Vagina (tissue), 2 donors: ENCODE measurements at regions not wholly inside any gene's neighbourhood (a gene's known extent, or its start where the extent isn't known, plus 50 kb on each side); places are given as distances from the start of the nearest gene placed in this dataset.

Experiments used
- POLR2A ChIP-seq, 2 donors: fragments of 450-650 bp; IDR thresholded peaks; one replicate each; pipeline ENCODE4 v1.6.1; 2017; ENCODE audit warnings: antibody characterized with exemption in 2 of 2, mild to moderate bottlenecking in 2 of 2, moderate library complexity in 2 of 2
- POLR2AphosphoS5 ChIP-seq, 2 donors: sonication (generic); formaldehyde crosslinking; IDR thresholded peaks; one replicate each; pipeline ENCODE4 v1.9.0; 2017; ENCODE audit warnings: antibody characterized with exemption in 2 of 2, mild to moderate bottlenecking in 2 of 2, low read depth in 1 of 2; ENCODE audit not compliant: insufficient read depth in 1 of 2
- TF ChIP-seq, protein P1 (sequence below), 3 experiments: fragments of 450-650 bp in 2 of 3; fragments of 200-600 bp in 1 of 3; sonication (generic) in 1 of 3; IDR thresholded peaks; one replicate each; pipeline ENCODE4 v1.5.1; 2017 to 2019; ENCODE audit warnings: antibody characterized with exemption in 3 of 3, mild to moderate bottlenecking in 2 of 3, moderate library complexity in 2 of 3

DNA sequence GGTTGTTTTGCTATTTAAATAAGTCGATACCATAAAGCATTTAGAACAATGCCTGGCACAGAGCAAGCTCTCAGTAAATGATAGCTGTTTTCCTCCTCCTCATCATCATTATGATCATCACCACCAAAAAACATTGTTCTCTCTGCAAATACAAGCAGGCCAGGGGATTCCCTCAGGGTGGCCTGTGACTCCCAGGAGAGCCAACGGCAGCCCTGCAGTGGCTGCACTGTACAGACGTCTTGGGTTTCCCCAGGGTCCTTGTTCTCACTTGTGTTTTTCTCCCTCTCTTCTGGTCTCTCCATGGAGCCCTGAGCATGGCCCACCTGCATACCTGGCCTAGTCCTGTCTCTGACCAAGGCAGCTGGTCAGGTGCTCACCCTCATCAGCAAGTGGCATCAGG lies 290.9 kb upstream of the PWP1 start:
- TF ChIP-seq POLR2A (IDR thresholded peaks at IDR 0.05) (no peak), POLR2AphosphoS5 (IDR thresholded peaks at IDR 0.05; ENCODE audit: insufficient read depth in 1 of 2, low read depth in 1 of 2) (no peak)
- TF ChIP-seq, protein P1, sequence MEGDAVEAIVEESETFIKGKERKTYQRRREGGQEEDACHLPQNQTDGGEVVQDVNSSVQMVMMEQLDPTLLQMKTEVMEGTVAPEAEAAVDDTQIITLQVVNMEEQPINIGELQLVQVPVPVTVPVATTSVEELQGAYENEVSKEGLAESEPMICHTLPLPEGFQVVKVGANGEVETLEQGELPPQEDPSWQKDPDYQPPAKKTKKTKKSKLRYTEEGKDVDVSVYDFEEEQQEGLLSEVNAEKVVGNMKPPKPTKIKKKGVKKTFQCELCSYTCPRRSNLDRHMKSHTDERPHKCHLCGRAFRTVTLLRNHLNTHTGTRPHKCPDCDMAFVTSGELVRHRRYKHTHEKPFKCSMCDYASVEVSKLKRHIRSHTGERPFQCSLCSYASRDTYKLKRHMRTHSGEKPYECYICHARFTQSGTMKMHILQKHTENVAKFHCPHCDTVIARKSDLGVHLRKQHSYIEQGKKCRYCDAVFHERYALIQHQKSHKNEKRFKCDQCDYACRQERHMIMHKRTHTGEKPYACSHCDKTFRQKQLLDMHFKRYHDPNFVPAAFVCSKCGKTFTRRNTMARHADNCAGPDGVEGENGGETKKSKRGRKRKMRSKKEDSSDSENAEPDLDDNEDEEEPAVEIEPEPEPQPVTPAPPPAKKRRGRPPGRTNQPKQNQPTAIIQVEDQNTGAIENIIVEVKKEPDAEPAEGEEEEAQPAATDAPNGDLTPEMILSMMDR (IDR thresholded peaks at IDR 0.05), result no peak
